AG10803 (cell line): ENCODE measurements at regions not wholly inside any gene's neighbourhood (a gene's known extent, or its start where the extent isn't known, plus 50 kb on each side); places are given as distances from the start of the nearest gene placed in this dataset.

Source experiments
- DNase-seq: peaks from one replicate; pipeline ENCODE4 v3.0.0; 2010; ENCODE audit warnings: low read depth
- H3K4me3 ChIP-seq: 2 replicates; pipeline ENCODE4 v1.5.1; 2011; ENCODE audit warnings: mild to moderate bottlenecking, low read length, control low read depth
- TF ChIP-seq, protein P1 (sequence below): conservative IDR thresholded peaks from 2 replicates; pipeline ENCODE4 v1.5.1; 2011; ENCODE audit warnings: mild to moderate bottlenecking, low read length, control low read depth, inconsistent platforms

DNA sequence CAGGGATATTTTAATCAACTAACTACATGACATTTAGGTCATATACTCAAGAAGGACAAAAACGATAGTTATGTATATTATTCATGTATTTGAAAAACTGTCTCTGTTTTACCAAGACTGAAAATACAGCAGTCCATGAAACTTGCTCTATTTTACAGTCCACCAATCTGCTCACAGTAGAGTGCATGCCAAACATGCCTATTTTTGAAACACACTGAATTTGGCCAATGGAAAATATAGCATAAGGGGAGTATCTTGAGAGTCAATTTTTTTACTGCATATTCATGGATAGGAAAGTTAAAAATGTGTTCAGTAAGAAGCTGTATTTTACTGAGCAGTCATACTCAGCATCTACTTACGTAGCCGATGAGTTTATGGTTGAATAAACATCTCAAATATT is 621.2 kb upstream of the CHORDC1 start:
- no peak overlapping the region for H3K4me3 ChIP-seq

DNA sequence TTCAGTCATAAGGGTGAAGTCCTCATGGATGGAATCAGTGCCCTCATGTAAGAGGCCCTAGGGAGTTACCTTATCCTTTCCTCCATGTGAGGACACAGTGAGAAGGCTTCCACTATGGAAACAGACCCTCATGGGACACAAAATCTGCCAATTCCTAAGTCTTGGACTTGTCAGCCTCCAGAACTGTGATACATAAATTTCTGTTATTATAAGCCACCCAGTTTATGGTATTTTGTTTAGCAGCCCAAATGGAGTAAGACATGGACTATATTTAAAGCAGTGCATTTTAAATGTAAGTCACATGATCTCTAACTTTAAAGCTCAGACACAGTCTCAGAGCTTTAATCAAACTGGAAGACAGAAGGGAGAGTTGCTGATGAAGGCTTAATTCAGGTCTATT is 619.8 kb upstream of the CHORDC1 start:
- TF ChIP-seq, protein P1, sequence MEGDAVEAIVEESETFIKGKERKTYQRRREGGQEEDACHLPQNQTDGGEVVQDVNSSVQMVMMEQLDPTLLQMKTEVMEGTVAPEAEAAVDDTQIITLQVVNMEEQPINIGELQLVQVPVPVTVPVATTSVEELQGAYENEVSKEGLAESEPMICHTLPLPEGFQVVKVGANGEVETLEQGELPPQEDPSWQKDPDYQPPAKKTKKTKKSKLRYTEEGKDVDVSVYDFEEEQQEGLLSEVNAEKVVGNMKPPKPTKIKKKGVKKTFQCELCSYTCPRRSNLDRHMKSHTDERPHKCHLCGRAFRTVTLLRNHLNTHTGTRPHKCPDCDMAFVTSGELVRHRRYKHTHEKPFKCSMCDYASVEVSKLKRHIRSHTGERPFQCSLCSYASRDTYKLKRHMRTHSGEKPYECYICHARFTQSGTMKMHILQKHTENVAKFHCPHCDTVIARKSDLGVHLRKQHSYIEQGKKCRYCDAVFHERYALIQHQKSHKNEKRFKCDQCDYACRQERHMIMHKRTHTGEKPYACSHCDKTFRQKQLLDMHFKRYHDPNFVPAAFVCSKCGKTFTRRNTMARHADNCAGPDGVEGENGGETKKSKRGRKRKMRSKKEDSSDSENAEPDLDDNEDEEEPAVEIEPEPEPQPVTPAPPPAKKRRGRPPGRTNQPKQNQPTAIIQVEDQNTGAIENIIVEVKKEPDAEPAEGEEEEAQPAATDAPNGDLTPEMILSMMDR, result no peak
- no peak for DNase-seq
- H3K4me3 ChIP-seq, result no peak overlapping the region

More for the DNA sequence above, 621.2 kb upstream of the CHORDC1 start:
- DNase-seq, result no peak
- TF ChIP-seq, protein P1, result no peak

DNA sequence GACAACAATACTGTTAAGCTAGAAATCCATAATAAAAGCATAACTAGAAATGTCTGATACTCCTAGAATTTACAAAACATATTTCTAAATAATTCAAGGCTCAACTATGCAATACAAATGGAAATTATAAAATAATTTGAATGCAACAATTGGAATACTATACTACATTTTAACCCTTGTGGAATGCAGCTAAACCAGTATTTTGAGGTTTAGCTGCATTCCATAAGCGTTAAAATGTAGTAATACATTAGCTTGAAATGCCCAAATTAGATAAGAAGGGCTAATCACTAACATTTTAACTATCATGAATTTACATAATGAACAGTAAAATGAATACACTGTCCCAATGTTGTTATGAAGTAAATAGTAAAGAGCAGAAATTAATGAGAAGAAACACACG is 617.2 kb upstream of the CHORDC1 start:
- TF ChIP-seq, protein P1, result no peak
- no peak overlapping the region for H3K4me3 ChIP-seq

DNA sequence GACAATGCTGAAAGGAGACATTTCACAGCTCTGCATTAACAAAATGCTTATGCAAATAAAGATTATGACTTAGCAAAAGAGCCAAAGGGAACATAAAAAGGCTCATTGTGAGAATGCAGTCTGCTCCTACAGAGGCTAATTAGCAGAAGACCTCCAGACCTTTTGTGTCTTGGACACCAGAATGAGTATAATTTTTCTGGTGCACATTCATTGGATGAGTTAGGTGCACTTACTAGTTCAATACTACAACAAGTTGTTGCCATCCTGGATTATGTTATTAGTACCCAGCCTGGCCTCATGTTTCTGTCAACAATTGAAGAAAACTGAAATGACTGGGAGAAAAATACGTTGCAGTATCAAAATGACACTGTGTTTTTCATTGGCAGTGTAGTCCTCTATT is 613.2 kb upstream of the CHORDC1 start:
- no peak overlapping the region for H3K4me3 ChIP-seq
- no peak for DNase-seq
- TF ChIP-seq, protein P1, result no peak

More for the DNA sequence above, 617.2 kb upstream of the CHORDC1 start:
- no peak for DNase-seq

DNA sequence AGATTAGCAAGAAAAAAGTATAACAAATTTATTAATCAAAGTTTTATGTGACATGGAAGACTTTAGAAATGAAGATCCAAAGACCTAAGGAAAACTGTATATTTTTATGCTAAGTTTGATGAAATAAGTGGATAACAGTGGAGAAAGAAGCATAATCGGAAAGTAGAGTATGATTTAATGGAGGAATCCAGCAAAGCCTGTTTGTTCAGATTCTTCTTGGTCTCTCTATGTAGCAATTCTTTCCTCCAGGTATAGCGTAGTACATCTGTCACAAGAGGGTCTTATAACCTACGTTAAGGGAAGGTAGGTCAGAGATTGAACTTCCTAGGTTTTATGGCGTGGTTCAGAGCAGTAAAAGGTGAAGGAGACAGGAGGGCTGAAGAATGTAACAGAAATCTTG is 600.6 kb upstream of the CHORDC1 start:
- TF ChIP-seq, protein P1, result no peak
- no peak overlapping the region for H3K4me3 ChIP-seq
- no peak for DNase-seq

DNA sequence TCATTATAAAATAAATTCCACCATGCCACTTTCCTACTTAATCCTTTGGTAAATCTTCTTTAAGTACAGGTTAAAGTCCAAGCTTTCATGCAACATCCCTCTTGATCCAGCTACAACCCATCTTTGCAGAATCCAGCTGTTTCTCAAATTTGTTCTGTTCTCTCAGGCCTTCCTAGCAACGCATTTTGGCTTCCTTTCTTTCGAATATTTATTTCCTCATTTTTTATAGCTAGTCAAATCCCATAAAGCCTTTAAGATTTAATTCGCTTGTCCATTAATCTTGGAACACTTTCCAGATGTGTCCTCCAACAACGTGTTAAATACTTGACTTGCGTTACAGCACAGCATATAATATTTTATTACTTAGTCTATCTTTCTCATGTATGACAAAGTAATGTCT is 600.1 kb upstream of the CHORDC1 start:
- no peak overlapping the region for H3K4me3 ChIP-seq
- DNase-seq, result no peak
- TF ChIP-seq, protein P1, result no peak

DNA sequence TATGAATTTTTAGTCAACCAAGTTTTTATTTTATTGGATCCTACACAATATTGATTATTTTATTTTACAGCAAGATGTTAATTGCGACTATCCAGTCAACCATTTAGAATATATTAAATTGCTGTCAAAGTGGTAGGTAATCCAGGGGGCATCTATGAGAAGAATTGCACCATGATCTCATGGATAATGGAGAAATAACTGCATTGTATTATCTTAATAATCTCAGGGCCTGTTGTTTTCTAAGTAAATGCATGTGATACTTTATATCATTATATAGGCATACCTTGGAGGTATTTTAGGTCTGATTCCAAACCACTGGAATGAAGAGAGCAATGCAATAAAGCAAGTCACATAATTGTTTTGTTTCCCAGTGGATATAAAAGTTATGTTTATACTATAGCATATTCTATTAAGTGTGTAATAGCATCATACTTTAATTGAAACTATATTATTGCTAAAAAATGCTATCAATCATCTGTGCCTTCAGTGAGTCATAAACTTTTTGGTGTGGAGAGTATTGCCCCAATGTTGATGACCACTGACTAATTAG is 595.4 kb upstream of the CHORDC1 start:
- no peak for DNase-seq
- H3K4me3 ChIP-seq, result no peak overlapping the region
- TF ChIP-seq, protein P1, result no peak
